ENCODE measurements at regions not wholly inside any gene's neighbourhood (a gene's known extent, or its start where the extent isn't known, plus 50 kb on each side); places are given as distances from the start of the nearest gene placed in this dataset.
A peak's percentile ranks its signal among the peaks of the same experiment; 100 is the strongest.
"Not testable (repeated sequence)": the region's sequence is repeated elsewhere in the genome, so short reads cannot be mapped to it uniquely, and the experiment has no call there.

DNA sequence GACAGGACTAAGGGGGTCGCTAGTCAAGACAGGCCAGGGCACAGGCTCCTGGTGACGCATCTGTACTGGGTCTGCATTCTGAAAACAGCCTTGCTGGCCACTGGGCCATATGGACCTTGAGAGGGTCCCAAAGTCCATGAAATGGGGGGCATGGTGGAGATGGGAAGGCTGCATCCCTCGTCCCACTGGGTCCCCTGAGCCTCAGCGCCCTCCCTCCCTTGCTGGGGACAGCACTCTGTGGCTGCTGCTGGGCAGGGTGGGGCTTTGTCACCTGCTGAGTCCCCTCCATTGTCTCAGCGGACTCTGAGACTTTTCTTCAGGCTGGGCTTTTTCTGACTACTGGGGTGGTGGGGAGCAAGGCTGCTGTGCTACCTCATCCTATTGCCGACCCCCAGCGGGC is 205.2 kb downstream of the RHOU start:
- DNase-seq (ENCODE audit: low read depth): no peak

DNA sequence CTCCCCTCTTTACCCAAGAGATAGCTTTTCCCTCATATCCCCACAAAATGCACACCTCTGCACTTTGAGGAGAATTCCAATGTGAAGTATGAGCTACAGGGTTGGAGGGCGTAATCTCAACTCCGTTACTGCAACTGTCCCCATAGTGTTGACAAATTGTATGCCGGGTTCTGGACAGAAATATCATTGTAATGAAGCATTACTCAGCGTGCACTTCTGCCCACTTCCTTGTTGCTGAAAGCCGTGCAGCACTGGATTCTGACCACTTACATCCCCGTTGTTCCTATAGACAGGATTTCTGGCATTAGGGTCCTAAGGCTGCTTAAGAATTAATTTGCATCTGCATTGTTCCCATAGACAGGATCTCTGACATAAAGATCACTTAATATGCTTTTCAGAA is 205.6 kb downstream of the RHOU start:
- DNase-seq (ENCODE audit: low read depth): no peak

DNA sequence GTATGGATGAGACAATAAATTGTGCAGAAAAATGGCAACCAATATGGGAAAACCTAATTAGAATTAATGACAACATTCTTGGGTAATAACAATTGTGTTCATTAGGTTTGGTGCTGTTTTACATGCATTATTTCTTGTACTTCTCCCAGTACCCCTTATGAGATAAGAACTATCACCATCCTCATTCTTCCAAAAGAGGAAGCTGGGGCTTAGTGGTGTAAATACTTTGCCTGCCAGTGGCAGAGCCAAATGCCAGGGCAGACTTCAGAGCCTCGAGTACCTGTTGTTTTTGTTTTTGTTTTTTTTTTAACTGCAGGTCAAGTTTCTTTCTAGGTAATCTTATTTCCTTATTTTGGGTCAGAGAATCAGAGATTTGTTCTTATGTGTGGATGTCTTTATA is 206.4 kb downstream of the RHOU start:
- no peak for DNase-seq (ENCODE audit: low read depth)

DNA sequence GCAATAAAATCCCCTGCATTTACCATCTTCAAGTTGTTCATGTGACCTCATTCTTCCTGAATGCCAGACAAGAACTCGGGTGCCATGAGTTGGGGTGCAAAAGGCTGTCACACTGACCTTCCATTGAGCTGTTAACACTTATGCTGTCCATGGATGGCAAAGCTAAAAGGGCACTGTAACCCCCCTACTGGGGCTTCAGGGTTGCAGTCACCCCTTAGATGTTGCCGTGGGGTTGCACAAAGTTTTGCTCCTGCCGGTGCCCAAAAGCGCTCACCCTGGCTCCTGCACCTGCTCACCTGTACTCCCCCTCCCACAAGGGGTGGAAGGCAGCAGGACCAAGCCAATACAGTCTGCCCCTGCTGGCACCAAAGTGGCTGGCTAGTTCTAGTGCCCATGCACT is 208.2 kb downstream of the RHOU start:
- no peak for DNase-seq (ENCODE audit: low read depth)

DNA sequence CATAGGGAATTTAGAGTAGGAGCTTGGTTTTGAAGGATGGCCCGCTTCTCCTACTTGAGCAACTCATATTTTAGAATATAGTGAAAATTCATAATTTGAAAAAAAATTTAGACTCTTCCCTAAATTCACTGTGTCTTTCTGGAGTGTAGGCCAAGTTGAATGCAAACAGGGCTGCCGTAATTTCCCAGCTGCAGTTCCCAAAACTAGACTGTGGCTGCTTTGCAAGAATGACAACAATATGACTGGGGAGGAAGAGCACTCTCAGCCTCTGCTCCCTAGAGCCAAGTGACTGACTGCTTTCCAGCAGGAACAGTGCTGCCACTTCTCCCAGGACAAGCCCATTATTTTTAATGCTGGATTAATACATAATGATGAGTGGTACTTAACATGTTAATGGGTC is 209.0 kb downstream of the RHOU start:
- DNase-seq (ENCODE audit: low read depth): no peak

DNA sequence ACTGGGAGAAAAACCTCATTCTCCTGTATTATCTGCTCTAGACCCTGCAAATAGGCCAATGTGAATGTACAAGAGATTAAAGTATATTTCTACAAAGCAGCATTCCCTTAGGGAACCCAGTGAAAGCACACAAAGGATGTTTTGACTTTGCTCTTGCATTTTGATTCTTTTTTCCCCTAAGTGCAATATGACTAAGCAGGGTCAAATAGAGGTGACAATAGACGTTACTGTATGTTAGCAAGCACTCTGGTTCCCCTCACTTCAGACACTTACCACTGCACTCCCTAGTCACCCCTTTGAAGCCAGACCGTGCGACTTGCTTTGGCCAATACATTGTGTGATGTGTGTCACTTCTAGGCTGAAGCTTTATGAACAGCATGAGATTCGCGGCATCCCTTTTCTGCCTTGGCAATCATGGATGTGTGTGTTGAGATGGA is 209.7 kb downstream of the RHOU start:
- DNase-seq (ENCODE audit: low read depth): no peak

DNA sequence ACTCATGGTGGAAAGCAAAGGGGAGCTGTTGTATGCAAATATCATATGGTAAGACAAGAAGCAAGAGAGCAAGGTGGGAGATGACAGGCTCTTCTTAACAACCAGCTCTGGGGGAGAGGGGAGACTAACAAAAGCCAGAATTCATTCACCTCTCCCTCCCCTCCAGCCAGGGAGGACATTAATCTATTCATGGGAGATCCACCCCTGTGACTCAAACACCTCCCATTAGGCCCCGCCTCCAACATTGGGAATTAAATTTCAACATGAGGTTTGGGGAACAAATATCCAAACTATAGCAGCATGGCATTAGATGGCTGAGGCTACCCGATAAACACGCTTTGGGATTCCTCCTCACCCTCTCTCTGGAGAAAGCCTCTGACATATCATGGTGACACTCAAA is 210.6 kb downstream of the RHOU start:
- no peak for DNase-seq (ENCODE audit: low read depth)

DNA sequence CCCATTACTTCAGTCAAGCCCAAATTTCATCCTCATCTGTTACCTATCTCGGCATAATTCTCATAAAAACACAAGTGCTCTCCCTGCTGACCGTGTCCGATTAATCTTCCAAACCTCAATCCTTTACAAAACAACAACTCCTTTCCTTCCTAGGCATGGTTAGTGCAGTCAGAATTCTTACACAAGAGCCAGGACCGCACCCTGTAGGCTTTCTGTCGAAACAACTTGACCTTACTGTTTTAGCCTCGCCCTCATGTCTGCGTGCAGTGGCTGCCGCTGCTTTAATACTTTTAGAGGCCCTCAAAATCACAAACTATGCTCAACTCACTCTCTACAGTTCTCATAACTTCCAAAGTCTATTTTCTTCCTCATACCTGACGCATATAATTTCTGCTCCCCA is 214.3 kb downstream of the RHOU start:
- not testable (repeated sequence) for DNase-seq (ENCODE audit: low read depth)

DNA sequence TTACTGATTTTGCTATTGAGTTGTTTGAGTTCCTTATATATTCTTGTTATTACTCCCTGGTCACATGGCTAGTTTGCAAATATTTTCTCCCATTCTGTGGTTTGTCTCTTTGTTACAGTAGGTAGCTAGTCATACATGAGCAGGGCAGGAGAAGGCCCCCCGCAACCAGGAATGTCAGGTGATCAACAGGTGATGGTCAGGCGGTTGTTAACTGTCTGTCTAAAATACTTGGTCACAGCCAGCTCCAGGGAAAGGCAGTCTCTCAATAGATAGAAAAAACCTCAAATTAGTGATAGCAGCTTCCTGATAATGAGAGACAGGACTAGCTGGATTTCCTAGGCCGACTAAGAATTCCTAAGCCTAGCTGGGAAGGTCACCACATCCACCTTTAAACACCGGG is 217.9 kb downstream of the RHOU start:
- DNase-seq (ENCODE audit: low read depth): no peak

DNA sequence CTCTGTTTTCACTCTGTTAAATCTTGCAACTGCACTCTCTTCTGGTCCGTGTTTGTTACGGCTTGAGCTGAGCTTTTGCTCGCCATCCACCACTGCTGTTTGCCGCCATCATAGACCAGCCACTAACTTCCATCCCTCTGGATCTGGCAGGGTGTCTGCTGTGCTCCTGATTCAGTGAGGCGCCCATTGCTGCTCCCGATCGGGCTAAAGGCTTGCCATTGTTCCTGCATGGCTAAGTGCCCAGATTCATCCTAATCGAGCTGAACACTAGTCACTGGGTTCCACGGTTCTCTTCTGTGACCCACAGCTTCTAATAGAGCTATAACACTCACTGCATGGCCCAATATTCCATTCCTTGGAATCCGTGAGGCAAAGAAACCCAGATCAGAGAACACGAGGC is 218.5 kb downstream of the RHOU start:
- not testable (repeated sequence) for DNase-seq (ENCODE audit: low read depth)

DNA sequence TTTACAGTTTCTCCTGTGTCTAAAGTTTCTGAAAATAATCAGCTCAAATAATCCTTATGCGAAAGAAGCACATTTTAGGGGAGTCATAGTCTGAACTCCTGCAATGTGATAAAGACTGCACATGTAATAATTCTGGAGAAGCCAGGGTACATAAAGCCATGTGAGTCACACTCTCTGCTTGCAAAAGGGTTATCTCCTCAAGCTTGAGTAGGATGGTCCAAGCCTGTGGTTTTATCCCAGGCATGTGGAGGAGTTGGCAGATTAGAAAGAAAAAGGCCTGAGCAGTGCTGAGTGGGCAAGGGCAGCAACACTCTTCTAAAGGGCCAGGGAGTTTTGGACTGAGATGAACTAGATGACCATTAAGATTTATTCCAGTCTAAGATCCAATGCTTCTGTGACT is 220.4 kb downstream of the RHOU start:
- DNase-seq (ENCODE audit: low read depth): peak; percentile 16

DNA sequence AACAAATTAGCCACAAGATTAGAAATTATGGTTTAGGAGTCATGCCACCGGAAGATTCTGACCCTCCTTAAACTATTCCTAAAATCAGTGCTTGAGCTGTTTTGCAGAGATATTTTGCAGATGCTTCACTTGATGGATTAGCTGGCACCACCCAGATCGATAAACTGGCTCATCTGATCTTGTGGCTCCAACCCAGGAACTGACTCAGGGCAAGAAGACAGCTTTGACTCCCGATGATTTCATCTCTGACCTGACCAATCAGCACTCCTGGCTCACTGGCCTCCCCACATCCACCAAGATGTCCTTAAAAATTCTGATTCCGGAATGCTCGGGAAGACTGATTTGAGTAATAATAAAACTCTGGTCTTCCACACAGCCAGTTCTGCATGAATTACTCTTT is 221.6 kb downstream of the RHOU start:
- no peak for DNase-seq (ENCODE audit: low read depth)

DNA sequence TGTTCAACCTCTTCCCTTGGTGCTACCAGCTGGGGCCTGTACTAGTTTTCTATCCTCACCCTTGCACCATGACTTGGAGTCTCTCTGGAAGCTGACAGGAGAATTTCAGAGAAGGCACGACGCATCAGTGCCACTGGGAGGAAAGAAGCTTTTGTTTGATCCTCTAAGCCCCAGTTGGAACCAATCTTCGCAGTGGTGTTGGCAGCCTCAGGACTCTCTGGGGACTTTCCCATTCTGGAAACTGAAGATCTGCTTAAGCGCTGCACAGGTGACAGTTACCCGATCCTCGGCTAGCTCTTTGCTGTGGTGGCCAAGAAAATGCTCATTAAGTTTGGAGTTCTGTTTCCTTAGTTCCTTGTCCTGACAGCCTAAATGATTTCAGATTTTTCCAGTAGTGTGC is 222.3 kb downstream of the RHOU start:
- no peak for DNase-seq (ENCODE audit: low read depth)

DNA sequence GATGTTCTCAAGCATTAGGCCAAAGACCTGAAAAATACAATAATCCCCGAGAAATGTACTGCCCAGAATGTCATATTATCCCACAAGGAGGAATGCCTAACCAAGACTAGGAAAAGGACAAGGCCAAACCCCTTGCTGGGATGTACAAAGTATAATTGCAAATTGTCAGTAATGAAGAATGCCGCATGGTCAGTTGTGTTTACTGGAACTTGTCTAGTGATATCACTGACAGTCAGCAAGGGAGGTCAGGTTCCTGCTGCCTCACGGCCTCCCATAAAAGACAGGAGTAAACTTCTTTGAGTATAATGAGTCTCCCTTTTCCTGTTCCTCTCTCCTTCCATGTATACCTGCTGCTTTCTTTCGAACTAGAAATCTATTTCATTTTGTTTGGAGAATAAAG is 222.8 kb downstream of the RHOU start:
- no peak for DNase-seq (ENCODE audit: low read depth)

DNA sequence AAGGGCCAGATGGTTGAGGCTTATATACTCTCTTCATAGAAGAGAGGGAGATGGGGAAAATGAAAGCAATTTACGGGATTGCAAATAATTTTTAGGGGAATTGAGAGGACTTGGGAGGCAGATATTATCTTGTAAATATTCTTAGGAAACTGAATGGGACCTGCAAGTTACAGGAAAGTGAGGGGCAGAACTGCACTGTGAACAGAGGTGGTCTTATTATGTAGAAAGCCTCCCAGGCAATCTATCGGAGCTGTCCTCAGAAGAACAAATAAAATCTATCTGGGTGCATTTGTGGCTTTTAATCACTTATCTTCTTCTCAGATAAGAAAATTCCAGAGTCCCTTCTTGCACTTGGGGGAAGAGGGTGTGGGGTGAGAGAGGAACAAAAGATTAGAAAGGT is 223.5 kb downstream of the RHOU start:
- DNase-seq (ENCODE audit: low read depth): no peak

DNA sequence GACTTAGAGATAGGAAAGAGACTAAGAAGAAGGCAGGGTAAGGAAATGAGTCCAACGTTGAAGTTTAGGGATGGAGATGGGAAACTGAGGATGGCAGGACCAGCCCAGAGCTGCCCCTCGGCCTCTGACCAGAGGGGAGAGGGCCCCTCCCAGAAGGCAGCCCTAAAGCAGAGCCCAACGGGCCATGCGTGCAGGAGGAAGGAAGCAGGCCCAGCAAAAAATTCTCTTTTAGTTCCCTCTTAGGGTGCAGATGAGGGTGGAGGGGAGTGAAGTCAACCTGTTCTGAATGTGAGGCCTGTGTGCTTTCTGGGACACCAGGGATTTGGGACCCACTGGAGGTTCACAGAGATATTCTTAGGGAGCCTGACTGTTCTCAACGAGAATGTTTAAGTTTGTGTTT is 225.4 kb downstream of the RHOU start:
- no peak for DNase-seq (ENCODE audit: low read depth)

DNA sequence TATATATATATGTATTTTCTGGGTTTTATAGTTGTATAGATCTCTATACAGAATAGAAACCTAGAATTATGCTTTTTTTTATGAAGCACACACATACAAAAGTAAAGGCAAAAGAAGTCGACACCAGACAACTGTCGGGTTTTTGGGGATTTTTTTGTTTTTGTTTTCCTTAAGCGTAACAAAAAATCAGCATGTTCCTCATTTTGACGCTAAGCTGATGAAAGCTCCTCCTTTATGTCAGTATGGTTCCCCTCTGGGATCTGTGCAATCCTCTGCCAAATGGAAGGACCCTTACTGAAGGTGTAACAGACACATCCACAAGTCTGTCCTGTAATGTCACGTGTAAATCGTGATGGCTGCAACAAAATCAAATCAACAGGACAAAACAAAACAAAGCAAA is 226.2 kb downstream of the RHOU start:
- DNase-seq (ENCODE audit: low read depth): no peak

DNA sequence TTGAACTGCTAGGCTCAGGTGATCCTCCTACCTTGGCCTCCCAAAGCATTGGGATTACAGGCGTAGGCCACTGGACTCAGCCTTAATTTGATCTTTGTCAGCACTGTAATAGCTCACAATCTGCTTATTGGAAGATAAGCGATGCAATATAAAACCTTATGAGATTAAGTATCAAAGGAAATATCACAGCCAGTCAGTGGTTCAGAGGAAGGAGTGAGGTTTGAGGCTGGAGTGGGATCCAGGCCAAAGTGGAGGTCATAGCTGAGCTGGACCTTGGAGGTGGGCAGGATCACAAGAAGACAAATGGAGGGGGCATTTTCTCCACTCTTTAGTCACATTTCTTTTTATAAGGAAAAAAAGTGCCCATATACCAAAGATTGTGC is 228.5 kb downstream of the RHOU start:
- no peak for DNase-seq (ENCODE audit: low read depth)

DNA sequence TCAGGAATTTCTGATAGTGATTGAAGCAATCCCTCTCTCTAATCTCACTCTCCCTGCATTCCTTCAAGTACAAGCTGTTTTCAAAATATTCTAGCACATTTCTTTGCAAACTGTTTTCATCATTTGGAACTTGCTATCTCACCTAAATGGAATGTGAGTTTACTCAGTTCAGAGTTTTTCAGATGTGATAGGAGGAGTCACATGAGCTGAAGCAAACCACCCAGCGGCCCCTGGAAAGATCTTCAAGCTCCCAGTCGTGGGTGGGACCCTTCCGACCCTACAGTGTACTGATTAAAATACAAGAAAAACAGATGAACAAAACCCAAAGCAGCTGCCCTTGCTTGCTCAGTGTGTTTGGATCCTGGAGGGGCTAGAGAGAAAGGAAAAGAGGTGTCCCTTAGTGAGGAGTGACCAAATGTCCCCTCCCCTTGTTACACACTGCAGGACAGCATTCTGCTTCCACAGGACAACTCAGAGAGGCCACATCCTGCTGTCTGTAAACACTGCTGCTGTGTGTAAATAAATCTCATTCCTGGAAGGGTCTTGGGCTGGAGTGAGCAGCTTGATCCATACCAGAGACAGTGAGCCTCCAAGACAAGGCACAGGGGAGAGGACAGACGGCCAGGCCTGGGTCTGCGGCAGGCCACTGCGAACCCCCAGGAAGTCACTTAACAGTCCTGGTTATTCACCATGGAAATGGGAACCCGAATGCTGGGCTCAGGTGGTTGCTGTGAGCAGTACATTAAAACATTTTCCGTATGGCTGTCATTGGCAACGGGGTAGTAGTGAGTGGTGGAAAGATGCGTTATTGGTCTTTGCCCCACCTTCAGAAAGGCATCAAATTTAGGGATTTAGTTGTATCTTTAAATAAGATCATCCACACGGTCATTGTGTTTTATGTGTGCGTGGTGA is 229.2 kb downstream of the RHOU start:
- DNase-seq (ENCODE audit: low read depth): peak; percentile 78

DNA sequence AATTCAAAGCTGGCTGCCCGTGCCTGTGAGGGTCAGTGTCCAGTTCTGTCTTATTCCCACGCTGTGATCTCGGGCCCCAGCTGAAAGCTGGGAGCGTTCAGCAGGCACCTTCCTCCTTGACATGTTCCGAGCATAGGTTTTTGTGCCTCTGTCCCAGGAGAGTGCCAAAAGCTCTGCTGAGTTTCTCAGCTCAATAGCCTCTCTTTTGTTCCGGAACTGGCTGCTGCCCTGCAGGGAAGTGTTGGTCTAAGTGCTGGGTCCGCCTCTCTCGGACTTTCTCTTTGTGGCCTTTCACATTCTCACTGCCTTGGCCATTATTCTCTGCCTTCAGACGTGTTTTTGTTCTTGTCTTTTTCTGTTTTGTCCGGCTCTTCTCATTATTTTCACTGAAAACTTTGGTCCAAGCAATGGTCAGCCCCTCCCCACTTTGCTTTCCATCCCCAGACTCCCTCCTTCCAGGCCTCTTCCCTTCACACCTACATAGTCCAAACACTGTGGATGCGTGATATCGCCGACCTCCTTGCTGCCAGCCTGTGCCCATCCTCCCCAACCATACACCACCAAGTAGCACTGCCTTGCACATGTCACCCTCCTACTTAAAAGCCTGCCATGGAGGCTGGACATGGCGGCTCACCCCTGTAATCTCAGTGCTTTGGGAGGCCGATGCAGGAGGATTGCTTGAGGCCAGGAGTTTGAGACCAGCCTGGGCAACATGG is 233.8 kb downstream of the RHOU start:
- DNase-seq (ENCODE audit: low read depth): no peak

DNA sequence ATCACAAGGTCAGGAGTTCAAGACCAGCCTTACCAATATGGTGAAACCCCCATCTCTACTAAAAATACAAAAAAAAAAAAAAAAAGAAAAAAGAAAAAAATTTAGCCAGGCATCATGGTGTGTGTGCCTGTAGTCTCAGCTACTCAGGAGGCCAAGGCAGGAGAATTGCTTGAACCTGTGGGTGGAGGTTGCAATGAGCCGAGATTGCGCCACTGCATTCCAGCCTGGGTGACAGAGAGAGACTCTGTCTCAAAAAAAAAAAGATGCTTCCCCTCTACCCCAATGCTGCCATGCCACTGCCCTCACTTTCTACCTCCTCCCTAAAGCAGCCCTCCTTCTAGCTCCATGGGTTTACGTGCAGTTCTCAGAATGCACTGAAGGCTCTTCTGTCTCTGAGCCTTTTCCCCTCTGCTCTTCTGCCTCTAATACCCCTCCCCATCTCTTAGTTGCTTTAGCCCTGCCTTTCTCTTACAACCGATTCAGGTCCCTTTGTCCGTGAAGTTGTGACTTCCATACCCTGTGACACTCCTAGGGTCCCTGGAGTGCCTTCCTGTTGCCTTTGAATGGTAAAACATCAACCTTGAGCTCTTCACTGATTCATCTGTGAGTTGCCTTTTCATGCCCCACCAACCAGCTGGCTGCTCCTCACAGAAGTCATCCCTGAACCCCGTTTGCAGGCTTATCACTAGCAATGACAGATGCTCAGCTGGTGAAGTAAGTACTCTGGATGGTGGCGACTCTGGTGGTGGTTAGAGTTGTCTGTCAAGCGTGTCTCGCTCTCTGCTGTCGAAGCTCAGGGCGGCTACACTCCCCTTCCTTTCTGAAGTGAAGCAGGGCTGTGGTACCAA is 234.9 kb downstream of the RHOU start:
- DNase-seq (ENCODE audit: low read depth): no peak

DNA sequence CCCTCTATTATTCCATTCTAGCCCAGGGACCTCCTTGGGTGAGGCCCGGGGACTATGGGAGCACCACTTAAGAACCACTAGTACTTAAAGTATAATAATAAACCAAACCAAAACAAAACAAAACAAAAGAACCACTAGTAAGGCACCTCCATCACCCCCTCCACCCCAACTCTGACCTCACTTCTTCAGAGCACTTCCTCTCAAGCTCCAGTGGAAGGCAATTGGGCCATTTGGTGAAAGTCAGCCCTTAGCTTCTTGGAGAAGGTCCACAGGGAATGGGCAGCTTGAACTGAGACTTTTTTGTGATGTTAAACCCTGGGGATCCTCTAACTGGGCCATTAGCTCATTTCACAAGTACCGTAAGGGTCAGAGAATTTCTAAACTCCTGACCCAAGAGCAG is 237.3 kb downstream of the RHOU start:
- no peak for DNase-seq (ENCODE audit: low read depth)
